ENCODE measurements at regions not wholly inside any gene's neighbourhood (a gene's known extent, or its start where the extent isn't known, plus 50 kb on each side); places are given as distances from the start of the nearest gene placed in this dataset.

- POLR2A ChIA-PET, result no interaction called here
- Histone ChIP-seq H3K27me3 (replicated peaks in 1 of 2; ENCODE audit: control insufficient read depth in 2 of 2, insufficient read depth in 2 of 2, low read length in 1 of 2) (no peaks in the 10 kb centered on the region), H3K27ac (ENCODE audit: control insufficient read depth, insufficient read depth) (no peak overlapping the region), H3K9ac (ENCODE audit: control insufficient read depth, insufficient read depth, low read length) (no peak overlapping the region), H3K79me2 (ENCODE audit: control insufficient read depth, insufficient read depth, low read length) (no peaks in the 10 kb centered on the region), H3K4me2 (ENCODE audit: control insufficient read depth, insufficient read depth) (no peak overlapping the region), H4K20me1 (ENCODE audit: control insufficient read depth, insufficient read depth) (no peaks in the 10 kb centered on the region), H3K36me3 (ENCODE audit: control insufficient read depth in 2 of 2, insufficient read depth in 2 of 2, low read length in 1 of 2) (no peaks in the 10 kb centered on the region), H2AFZ (ENCODE audit: control insufficient read depth, low read depth, low read length) (no peak overlapping the region), H3K4me1 (ENCODE audit: control insufficient read depth, insufficient read depth, low read length) (no peaks in the 10 kb centered on the region), H3K9me3 (replicated peaks; ENCODE audit: control insufficient read depth, insufficient read depth, low read length) (no peaks in the 10 kb centered on the region), H3K4me3 (no peak overlapping the region)
- intact Hi-C loops (cut with micrococcal nuclease; ENCODE audit: unreplicated experiment) (no loop called here), in situ Hi-C loops (cut with MboI) (no loop called here)
- no TSS peak for BruUV-seq (replicated peaks)
- RAD21 ChIA-PET (ENCODE audit: unreplicated experiment), result no interaction called here
- FAIRE-seq (no peak), ATAC-seq (no peak), DNase-seq (ENCODE audit: low read depth, low spot score) (no peak)
- TF ChIP-seq, protein P1, sequence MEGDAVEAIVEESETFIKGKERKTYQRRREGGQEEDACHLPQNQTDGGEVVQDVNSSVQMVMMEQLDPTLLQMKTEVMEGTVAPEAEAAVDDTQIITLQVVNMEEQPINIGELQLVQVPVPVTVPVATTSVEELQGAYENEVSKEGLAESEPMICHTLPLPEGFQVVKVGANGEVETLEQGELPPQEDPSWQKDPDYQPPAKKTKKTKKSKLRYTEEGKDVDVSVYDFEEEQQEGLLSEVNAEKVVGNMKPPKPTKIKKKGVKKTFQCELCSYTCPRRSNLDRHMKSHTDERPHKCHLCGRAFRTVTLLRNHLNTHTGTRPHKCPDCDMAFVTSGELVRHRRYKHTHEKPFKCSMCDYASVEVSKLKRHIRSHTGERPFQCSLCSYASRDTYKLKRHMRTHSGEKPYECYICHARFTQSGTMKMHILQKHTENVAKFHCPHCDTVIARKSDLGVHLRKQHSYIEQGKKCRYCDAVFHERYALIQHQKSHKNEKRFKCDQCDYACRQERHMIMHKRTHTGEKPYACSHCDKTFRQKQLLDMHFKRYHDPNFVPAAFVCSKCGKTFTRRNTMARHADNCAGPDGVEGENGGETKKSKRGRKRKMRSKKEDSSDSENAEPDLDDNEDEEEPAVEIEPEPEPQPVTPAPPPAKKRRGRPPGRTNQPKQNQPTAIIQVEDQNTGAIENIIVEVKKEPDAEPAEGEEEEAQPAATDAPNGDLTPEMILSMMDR (IDR thresholded peaks at IDR 0.05 in 2 of 3, conservative IDR thresholded peaks at IDR 0.05 in 1 of 3; ENCODE audit: control insufficient read depth in 2 of 3, extremely low read depth in 1 of 3, insufficient read depth in 1 of 3, low read depth in 3 of 3, low read length in 3 of 3), result no peak
- TF ChIP-seq SUZ12 (IDR thresholded peaks at IDR 0.05; ENCODE audit: unreplicated experiment), result no peak
- TF ChIP-seq NFXL1 (IDR thresholded peaks at IDR 0.05; ENCODE audit: borderline replicate concordance), result no peak
- TF ChIP-seq KAT2A (conservative IDR thresholded peaks at IDR 0.05; ENCODE audit: control insufficient read depth, low read depth, low read length), result no peak
- TF ChIP-seq MXI1 (IDR thresholded peaks at IDR 0.05; ENCODE audit: low read depth, low read length), result no peak
- TF ChIP-seq TBL1XR1 (IDR thresholded peaks at IDR 0.05; ENCODE audit: low read depth, low read length), result no peak
- no peak for TF ChIP-seq POU2F2 (IDR thresholded peaks at IDR 0.05; ENCODE audit: borderline replicate concordance, low read depth, low read length)
- no peak for TF ChIP-seq ZNF592 (IDR thresholded peaks at IDR 0.05)
- no peak for TF ChIP-seq NKRF (conservative IDR thresholded peaks at IDR 0.05)
- no peak for TF ChIP-seq POLR2AphosphoS2 (IDR thresholded peaks at IDR 0.05; ENCODE audit: low read depth, low read length)
- no peak for TF ChIP-seq GABPA (IDR thresholded peaks at IDR 0.05; ENCODE audit: low read depth)
- TF ChIP-seq BCL11A (IDR thresholded peaks at IDR 0.05; ENCODE audit: low read depth, low read length), result no peak
- SMC1A ChIA-PET (ENCODE audit: uncharacterized antibody, unreplicated experiment), result no interaction called here
- CTCF ChIA-PET, result no interaction called here
These were observed 187.1 kb downstream of the TFAP2B start for GRCh38 chr6:51005779-51006178.

Data from GM12878 (cell line).